ENCODE measurements at regions not wholly inside any gene's neighbourhood (a gene's known extent, or its start where the extent isn't known, plus 50 kb on each side); places are given as distances from the start of the nearest gene placed in this dataset.

DNA sequence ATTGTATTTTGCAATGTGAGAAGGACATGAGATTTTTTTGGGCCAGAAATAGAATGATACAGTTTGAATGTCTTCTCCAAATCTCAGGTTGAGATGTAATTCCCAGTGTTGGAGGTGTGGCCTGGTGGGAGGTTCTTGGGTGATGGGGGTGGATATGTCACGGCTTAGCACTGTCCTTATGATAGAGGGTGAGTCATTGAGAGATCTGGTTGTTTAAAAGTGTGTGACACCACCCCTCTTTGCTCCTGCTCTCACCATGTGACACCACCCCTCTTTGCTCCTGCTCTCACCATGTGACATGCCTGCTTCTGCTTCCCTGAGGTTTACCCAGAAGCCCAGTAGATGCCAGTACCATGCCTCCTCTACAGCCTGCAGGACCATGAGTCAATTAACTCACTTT lies 1226.9 kb downstream of the PCDH7 start:
- TF ChIP-seq CTCF (IDR thresholded peaks at IDR 0.05) (no peak), POLR2A (IDR thresholded peaks at IDR 0.05) (no peak)

All from adrenal gland (tissue), 5 donors.